ENCODE measurements at regions not wholly inside any gene's neighbourhood (a gene's known extent, or its start where the extent isn't known, plus 50 kb on each side); places are given as distances from the start of the nearest gene placed in this dataset.

DNA sequence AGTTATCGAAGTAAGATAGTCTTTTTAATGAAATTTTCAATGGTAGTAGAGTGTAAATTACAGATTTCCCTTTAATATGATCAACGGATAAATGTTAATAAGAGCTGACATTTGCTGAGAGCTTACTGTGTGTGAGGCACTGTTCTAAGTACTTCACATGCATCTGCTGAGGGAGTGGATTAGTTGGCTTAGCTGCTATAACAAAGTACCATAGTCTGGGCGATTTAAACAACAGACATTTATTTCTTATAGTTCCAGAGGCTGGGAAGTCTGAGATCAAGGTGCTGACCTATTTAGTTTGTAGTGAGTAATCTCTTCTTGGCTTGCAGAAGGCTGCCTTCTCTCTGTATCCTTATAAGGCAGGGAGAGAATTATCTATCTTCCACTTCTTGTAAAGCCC, 174.3 kb downstream of the CEP135 start:
- POLR2A ChIA-PET, result no interaction called here
- Histone ChIP-seq H3K4me3 (replicated peaks in 1 of 2; ENCODE audit: low read depth in 1 of 2, low read length in 2 of 2) (no peak overlapping the region), H3K79me2 (ENCODE audit: insufficient read depth, low read length) (no peaks in the 10 kb centered on the region), H3K9me2 (ENCODE audit: insufficient read depth) (no peaks in the 10 kb centered on the region), H3K4me1 (ENCODE audit: control insufficient read depth in 1 of 2, insufficient read depth in 2 of 2, low read length in 2 of 2) (no peaks in the 10 kb centered on the region), H3K4me2 (ENCODE audit: low read length) (no peak overlapping the region), H3K9me3 (ENCODE audit: control insufficient read depth in 1 of 2, insufficient read depth in 1 of 2, low read depth in 1 of 2, low read length in 2 of 2) (no peaks in the 10 kb centered on the region), H3K27ac (ENCODE audit: low read depth, low read length) (no peak overlapping the region), H3K27me3 (ENCODE audit: insufficient read depth, low read length) (no peaks in the 10 kb centered on the region), H3K36me3 (ENCODE audit: control insufficient read depth in 1 of 2, insufficient read depth in 2 of 2, low read length in 2 of 2) (no peaks in the 10 kb centered on the region), H2AFZ (ENCODE audit: low read depth, low read length, poor library complexity, severe bottlenecking) (no peak overlapping the region), H3K9ac (ENCODE audit: low read length) (no peak overlapping the region), H4K20me1 (ENCODE audit: insufficient read depth) (no peaks in the 10 kb centered on the region)
- intact Hi-C loops (cut with micrococcal nuclease), result loop anchor here (10.0 kb wide), 1 partner anchor 158 kb away; no protein-coding TSS in a partner anchor
- BruUV-seq (replicated peaks), result no TSS peak
- RAD21 ChIA-PET (ENCODE audit: low non-redundant PET in 1 of 2, low total read pairs in 2 of 2, uncharacterized antibody in 2 of 2, unreplicated experiment in 2 of 2), result no interaction called here
- CTCF ChIA-PET, result no interaction called here
- DNase-seq (ENCODE audit: low read depth, low spot score), result no peak
- no peak for ATAC-seq
- TF ChIP-seq, protein P1, sequence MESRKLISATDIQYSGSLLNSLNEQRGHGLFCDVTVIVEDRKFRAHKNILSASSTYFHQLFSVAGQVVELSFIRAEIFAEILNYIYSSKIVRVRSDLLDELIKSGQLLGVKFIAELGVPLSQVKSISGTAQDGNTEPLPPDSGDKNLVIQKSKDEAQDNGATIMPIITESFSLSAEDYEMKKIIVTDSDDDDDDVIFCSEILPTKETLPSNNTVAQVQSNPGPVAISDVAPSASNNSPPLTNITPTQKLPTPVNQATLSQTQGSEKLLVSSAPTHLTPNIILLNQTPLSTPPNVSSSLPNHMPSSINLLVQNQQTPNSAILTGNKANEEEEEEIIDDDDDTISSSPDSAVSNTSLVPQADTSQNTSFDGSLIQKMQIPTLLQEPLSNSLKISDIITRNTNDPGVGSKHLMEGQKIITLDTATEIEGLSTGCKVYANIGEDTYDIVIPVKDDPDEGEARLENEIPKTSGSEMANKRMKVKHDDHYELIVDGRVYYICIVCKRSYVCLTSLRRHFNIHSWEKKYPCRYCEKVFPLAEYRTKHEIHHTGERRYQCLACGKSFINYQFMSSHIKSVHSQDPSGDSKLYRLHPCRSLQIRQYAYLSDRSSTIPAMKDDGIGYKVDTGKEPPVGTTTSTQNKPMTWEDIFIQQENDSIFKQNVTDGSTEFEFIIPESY (IDR thresholded peaks at IDR 0.05; ENCODE audit: extremely low read depth, insufficient replicate concordance, low read length), result no peak
- no peak for TF ChIP-seq EGR1 (IDR thresholded peaks at IDR 0.05; ENCODE audit: low read depth)
- TF ChIP-seq, protein P2, sequence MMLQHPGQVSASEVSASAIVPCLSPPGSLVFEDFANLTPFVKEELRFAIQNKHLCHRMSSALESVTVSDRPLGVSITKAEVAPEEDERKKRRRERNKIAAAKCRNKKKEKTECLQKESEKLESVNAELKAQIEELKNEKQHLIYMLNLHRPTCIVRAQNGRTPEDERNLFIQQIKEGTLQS (IDR thresholded peaks at IDR 0.05), result no peak
- TF ChIP-seq, protein P3, sequence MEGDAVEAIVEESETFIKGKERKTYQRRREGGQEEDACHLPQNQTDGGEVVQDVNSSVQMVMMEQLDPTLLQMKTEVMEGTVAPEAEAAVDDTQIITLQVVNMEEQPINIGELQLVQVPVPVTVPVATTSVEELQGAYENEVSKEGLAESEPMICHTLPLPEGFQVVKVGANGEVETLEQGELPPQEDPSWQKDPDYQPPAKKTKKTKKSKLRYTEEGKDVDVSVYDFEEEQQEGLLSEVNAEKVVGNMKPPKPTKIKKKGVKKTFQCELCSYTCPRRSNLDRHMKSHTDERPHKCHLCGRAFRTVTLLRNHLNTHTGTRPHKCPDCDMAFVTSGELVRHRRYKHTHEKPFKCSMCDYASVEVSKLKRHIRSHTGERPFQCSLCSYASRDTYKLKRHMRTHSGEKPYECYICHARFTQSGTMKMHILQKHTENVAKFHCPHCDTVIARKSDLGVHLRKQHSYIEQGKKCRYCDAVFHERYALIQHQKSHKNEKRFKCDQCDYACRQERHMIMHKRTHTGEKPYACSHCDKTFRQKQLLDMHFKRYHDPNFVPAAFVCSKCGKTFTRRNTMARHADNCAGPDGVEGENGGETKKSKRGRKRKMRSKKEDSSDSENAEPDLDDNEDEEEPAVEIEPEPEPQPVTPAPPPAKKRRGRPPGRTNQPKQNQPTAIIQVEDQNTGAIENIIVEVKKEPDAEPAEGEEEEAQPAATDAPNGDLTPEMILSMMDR (IDR thresholded peaks at IDR 0.05 in 2 of 3, conservative IDR thresholded peaks at IDR 0.05 in 1 of 3; ENCODE audit: borderline replicate concordance in 1 of 3, insufficient read depth in 1 of 3, low read depth in 2 of 3, low read length in 2 of 3), result no peak
- no peak for TF ChIP-seq SP1 (IDR thresholded peaks at IDR 0.05; ENCODE audit: low read depth)
- TF ChIP-seq ZFX (IDR thresholded peaks at IDR 0.05), result no peak
- no peak for TF ChIP-seq JUND (IDR thresholded peaks at IDR 0.05)
- no peak for TF ChIP-seq FOSL1 (IDR thresholded peaks at IDR 0.05; ENCODE audit: low read depth)
- no peak for TF ChIP-seq RAD21 (IDR thresholded peaks at IDR 0.05; ENCODE audit: low read depth)

Data from HCT116 (cell line).